HG03342 (cell line): ENCODE measurements at regions not wholly inside any gene's neighbourhood (a gene's known extent, or its start where the extent isn't known, plus 50 kb on each side); places are given as distances from the start of the nearest gene placed in this dataset.

Source experiments
- ATAC-seq: cut with Tn5 transposase; IDR thresholded peaks from one replicate; pipeline ENCODE4 v1.9.1; 2021; ENCODE audit warnings: mild to moderate bottlenecking, moderate library complexity; ENCODE audit not compliant: unreplicated experiment

DNA sequence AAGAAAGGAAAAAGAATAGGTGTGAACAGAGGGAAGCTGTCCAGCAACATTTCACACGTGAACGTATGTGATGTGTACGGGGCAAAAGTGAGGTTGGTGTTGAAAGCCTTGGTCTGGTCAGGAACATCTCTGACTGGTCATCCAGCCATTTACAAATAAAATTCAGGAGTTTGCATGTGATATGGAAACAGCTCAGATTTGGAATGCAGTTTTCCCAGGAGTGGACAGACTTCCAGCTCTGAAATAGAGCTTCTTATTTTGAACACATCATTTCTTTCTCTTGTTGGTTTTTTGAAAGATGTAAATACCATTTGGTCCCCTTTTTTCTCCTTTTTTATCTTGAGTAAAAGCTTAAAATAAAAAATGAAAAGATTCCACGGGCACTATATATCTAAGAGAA is 566.2 kb upstream of the ZFHX3 start:
- ATAC-seq: no peak

DNA sequence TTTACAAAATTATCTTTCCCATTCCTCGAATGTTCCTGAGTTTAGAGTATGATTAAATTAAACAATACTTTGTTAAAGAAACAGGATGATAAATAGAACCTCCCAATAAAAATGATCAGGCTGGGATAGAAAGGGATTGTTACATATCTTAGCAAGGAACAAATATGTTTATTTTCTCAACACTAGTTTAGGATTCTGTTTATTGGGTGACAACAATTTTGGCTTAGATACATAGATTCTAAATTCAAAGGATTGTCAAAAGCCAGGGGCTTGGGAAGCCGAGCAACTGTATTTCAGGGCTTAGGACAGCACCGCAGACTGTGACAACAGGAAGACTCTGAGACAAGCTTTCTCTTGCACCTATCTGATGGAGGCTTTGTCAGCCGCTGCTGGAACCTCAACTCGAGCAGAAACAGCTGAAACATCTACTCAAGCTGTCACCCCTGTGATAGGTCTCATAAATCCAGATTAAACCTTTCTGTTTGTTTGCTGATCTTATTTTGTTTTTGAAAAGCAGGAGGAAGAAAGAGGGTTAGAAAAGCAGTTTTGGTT is 562.8 kb upstream of the ZFHX3 start:
- no peak for ATAC-seq

DNA sequence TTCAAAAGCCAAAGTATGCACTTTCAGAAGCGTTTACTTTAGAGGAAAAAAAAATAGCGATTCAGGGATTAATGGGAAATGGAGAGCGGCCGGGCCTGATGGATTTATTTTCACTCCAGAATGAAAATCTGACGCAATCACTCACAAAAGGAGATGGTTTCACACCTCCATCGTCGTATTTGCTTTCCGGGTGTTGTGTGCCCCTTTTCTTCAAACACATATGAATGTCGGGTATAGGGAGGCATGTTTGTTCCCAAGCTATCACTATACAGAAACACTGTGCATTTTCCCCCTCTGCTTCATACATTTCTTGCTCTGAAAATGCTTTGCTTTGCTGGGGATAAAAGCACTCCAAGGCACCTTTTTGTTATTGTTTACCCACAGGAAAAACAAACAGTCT is 562.2 kb upstream of the ZFHX3 start:
- no peak for ATAC-seq

DNA sequence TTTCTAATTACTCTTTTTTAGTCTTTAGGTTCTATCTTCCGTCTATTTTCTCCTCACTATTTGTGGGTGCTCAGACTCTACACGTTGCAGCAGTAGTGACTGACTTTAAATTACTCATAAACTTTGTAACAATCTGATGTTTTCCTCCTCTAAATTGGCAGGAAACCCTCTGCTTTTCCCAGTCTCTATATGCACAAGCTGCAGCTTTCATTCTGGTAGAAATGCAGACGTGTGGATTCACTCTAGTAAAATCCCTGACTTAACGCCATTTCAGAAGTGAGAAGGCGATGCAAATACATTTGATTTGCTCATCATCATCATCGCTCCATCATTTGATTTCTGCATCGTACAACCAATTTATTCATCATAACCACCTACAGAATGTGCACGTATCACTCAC is 561.0 kb upstream of the ZFHX3 start:
- ATAC-seq: no peak

DNA sequence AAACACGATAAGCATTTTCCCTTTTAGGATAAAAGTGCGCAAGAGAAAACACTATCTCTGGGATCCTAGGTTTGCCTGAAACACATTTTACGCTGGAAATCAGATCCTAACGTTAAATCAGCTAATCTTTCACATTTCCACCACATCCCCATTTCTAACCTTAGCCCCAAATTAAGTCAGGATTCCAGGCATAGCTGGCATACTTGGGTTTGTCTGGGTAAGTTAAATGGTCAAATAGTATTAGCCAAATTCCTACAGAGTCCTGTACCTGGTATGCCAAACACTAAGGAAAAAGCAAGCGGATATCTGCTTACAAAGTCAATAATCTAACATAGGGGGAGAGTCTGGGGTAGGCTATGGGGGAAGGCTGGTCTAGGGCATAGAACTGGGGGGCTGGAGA is 557.4 kb upstream of the ZFHX3 start:
- no peak for ATAC-seq

DNA sequence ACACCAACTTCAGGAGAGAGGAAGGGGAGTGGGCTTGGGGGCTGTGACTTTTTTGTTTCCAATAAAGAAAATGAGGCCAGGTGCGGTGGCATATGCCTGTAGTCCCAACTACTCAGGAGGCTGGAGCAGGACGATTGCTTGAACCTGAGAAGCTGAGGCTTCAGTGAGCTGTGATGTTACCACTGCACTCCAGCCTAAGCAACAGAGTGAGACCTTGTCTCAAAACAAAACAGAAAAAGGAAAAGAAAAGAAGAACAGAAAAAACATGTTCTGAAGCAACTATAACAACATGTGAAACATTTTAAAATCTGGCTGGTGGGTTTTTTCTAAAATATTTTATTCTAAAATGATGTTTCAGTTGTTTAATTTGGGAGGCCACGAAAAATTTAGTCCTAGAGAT is 554.0 kb upstream of the ZFHX3 start:
- peak; percentile 64 for ATAC-seq

DNA sequence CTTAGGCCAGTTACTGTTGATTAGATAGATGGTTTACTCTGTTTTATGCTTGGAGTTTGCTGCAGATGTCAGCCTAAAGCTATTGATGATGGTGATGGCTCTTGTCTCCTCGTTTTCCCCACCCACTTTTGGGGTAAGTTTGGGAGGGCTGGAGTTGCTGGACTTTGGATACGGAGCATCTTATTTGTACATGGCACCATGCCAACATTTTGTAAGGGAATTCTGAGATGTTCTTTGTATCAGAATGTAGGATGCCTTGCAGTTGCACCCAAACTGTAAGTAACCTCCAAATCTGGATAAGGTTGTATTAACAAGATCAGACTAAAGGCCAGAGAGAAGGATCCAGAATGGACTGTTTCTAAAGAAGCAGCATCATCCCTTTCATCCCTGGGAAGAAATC is 551.9 kb upstream of the ZFHX3 start:
- no peak for ATAC-seq

DNA sequence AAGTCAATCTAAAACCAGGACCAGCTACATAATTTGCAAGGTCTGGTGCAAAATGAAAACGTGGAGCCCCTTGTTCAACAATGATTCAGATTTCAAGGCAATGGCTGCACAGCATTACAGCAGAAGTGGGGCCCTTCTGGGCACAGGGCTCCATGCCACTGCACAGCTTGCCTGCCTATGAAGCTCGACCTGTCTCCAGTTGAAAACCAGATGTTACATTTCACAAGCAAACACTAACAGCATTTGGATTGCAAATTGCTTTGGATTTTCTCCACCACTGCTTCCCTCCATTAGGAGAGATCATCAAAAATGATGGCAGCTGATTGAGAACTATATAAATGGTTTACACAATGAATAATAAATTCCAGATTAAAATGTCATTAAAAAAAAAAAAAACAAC is 551.4 kb upstream of the ZFHX3 start:
- ATAC-seq: no peak

DNA sequence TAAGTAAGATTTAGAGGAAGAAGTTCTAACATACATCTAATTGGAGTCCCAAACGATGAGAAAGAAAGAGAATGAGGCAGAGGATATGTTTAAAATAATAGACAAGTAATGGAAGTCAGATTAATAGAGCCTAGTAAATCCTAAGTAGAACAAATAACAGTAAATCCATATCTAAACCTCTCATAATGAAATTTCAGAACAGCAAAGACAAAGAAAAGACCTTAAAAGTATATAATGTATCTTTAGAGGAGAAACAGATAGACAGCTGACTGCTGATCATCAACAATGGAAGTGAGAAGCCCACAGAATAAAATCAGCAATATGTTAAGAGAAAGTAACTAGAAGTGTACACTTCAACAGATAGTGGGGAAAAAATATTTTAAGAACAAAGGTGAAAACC is 536.2 kb upstream of the ZFHX3 start:
- ATAC-seq: no peak

DNA sequence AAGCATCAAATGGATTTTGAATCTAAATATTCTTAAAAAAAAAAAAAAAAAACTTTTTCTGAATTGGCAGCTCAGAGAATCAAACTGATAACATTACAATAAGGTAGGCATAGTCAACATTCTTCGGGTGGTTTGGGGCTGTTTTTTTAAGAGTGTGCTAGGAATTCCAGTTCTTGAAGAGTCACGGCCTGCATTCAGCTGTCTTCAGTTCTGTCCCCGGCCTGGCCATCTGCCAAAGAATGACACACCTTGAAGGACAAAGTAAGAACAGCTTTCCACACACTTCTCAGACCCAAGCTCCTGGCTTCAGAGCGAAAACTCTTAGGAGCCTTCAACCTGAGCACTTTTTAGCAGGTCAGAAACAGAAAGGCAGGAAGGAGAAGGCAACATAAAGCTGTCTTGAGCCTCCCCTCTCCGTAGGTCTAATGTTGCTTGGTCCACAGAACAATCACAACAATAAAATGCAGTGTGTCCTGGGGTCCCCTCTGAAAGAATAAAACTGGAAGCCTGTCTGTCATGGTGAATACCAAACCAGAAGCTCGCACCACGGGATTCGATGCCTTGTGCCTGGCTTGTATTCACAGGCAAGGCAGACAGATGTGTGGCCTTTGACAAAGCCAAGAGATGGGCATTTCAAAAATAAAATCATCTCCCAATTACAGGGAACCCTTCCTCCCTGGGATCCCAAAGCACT is 524.4 kb upstream of the ZFHX3 start:
- ATAC-seq: no peak

DNA sequence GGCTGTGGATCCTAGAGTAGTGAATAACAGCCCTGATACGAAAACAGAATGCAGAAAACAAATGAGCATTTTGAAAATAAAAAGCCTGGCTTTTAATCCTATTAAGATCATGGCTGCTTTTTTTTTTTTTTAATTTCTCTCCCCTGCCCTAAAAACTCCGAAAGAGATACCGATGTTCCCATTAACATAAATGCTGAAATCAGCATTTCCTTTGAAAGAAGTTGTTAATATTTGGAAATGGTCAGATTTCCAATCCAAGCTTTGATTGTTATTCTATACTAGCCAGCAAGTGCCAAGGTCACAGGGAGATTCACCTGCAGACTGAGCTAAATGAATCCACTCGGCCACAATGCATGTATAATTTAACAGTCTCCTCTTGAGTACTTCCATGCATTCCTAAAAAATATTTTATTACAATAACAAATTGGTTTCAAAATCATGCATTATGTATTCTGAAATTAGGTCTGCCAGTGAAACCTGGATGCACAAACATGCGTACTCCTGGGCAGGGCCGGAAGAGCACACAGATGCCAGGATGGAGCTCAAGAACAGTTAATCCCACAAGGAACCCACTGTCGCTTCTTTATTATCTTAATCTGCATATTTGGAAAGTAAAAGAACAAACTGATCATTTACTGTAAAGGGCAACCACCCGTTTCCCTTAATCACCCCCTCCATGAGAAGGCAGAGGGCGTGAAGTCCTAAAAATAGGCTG is 521.5 kb upstream of the ZFHX3 start:
- ATAC-seq: no peak

DNA sequence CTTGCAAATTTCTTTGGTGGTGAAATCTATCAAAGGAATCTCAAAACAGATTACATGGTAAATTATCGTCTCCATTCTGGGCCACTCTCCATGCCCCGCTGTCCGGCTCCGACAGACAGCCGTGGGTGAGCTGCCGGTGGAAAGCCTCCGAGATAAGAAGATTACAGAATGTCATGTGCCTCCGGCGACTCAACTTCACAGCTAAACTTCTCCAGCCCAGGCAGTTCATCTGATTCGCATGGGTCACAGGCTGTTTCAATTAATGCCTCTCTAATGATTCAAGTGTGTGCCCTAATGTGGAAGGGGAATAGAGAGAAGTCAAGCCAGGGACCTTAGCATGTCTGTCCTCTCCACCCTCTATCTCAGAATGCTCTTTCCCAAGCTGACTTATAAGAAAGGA is 520.8 kb upstream of the ZFHX3 start:
- ATAC-seq: no peak

DNA sequence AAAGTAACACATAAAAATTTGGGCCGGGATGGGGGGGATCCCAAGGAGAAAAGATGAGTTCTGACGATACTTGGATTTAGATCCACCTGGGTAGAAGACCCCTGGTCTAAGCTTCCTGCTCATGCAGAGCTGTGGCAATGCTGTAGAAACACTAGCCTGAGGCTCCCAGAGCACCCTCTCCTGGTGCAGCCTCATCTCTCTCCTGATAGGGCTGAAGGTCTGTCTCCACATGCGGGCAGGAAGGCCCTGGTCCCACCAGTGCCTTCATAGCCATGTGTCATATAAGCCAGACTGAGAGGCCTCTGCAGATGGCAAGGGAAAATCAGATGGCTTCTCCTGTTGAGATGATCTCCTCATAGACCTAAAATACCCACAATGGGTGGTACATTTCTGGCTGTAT is 518.0 kb upstream of the ZFHX3 start:
- ATAC-seq: no peak

DNA sequence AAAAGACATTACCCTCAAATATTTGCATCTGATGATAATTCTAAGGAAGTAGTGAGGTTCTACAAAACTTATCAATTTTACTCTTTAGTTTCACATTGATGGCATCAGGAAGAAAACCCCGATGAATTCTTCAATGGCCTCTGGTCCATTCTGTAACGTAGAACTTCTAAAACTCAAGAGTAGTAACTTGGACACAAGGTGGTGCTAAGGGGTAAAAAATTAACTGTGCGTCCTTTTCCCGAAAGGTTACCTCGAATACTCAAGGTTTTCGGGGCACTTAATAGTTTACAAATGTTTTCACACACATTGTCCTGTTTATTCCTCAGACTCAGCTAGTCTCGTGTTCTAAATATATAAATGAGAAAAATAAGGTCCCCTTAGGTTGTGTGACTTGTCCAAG is 517.3 kb upstream of the ZFHX3 start:
- ATAC-seq: no peak

DNA sequence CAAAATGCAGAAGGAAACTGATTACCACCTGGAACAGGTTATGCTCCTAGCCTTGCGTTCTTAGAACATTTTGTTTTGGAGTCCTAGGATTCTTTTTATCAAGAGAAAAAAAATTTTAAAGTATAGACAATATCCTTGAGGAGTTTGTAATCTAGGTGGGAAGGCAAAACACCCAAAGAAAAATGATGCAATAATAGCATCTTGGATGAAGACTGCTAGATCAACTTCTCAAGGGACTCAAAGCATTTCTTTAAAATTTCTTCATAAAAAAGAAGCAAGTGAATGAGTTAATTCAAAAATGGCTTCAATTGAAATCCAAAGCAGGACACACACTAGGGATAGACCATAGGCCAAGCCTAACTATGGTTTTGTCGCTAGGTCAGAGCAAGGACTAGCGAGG is 515.8 kb upstream of the ZFHX3 start:
- no peak for ATAC-seq

DNA sequence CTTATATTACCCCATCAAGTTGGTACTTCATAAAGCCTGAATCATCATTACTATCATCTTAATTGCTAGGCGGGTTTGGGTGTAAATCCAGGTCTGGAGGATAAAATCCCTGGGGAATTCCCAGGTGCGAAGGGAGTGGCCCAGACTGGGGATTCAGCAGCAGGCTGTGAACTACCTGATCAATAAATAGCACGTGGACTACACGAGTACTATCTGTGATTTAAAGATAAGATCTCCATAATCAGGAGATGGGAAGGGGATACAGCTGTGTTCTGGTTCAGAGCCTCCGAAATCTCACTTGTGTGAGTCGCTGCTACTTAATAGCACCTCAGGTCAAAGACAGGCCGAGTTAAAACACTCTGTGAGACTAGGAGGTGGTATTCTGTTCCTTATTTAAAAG is 512.6 kb upstream of the ZFHX3 start:
- ATAC-seq: no peak

DNA sequence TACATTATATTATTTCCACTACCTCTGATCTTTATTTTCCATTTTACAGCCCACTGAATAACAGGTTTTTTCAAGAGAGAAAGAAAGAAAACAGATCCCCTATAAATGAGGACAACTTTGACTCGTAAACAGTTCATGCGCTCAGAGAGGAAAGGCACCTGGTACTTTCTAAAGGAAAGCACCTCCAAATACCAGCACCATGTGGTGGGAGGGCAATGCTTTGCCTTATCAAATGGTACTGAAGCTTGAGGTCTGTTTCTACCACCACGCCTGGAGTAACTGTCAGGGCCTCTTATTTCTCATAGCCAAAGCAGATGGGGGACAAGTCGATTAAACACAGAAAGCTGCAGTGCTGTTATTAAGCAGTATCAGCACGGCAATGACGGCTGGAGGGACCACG is 510.3 kb upstream of the ZFHX3 start:
- no peak for ATAC-seq

DNA sequence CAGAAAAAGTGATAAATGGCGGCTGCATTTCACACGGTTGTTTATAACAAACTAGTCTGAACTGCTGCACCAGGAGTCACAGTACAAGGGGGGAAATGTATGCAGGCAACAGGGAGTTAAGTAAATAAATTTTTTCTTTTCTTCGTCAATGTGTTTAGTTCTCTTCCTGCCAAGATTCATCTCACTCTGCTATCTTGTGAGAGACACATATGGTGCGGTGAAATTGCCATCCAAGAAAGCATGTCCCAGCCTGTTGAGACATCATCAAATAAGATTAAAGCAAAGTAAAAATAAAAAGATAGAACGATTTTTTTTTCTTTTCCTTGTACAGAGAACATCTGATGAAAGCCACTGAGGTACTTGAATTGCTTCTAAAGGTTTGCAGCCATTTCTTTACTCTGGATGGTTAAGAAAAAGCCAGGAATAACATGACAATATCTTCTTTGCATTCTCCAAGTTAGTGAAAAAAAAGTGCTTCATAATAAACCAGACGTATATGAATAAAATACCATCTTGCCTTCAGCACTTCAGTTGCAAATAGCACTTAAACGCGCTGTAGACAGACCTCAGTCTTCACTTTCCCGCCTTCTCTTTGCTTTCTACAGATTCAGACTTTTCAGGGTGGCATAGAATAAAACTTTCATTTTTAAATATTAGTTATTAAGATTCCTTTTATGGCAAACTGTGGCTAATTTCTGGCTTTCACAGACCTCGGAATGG is 506.2 kb upstream of the ZFHX3 start:
- ATAC-seq: no peak

DNA sequence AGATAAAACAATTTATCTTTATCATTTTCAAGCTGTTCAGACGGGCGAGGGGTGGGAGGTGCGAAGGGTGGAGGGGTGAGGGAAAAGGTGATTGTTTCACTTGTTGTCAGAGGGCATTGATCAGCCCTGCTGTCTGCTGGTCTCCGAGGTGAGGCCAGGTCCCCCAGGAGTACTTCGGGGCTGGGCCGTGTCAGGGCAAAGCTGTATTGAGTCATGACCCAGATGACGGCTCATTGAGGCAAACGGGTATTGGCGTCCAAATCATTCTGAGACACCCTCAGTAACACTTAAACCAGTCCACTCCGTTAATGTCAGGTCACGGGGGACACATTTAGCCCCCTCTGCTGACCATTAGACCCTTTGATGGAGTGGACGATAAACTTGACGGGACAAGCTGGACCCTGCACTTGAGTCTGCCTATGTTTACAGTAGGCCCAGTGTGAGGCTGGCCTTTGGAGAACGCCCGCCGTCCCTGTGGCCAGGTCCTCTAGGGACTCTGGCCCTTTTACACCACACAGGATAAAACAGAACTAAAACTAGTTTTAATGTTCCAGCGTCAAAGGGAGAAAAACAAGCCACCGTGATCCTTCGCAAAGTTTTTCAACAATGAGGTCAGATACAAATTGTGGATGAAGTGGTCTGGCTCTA is 502.2 kb upstream of the ZFHX3 start:
- no peak for ATAC-seq

DNA sequence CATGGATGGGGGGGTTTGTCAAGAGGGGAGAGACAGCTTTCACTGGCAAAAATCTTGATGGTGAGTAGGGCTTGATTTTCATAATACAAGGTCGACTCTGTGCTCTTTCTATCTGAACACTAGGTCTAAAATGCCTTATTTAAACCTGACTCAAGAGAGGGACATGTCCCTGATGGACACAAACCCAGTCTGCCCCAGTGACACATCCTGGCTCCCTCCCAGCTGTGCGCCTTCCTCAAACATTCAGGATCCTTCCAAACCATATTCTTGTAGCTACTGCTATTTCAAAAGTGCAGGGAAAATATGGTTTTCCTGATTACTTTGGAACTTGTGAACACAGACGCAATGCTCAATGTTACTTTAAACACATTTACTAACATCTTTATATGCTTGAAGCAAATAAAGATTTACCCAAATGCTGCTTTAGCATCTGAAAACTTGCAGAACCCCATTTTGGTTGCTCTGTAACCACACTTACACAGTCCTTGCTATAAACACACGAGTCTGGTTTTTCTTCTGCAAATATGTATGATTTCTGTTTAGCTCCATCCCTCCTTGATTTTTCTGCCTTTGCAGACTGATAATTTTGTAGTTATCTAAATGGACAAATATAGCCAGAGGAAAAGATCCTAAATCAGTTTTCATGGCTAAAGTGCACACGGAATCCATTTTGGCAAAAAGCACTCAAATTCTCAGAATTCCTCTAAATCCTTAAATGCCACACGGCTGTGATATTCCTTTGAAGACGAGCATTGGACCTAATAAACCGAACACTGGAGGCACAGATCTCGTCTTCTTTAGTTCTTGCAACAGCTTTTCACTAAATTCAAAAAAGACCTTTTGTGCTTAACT is 499.9 kb upstream of the ZFHX3 start:
- no peak for ATAC-seq
